HCEC 1CT (cell line): ENCODE measurements at regions not wholly inside any gene's neighbourhood (a gene's known extent, or its start where the extent isn't known, plus 50 kb on each side); places are given as distances from the start of the nearest gene placed in this dataset.

Experiments used
- DNase-seq: peaks from one replicate; pipeline ENCODE4 v3.0.0-alpha.2; 2017

- no peak for DNase-seq
Measured at GRCh38 chr2:45248214-45248613, 239.0 kb upstream of the SIX2 start.

- DNase-seq = no peak
Measured at GRCh38 chr2:45244928-45245327, 235.7 kb upstream of the SIX2 start.

DNA sequence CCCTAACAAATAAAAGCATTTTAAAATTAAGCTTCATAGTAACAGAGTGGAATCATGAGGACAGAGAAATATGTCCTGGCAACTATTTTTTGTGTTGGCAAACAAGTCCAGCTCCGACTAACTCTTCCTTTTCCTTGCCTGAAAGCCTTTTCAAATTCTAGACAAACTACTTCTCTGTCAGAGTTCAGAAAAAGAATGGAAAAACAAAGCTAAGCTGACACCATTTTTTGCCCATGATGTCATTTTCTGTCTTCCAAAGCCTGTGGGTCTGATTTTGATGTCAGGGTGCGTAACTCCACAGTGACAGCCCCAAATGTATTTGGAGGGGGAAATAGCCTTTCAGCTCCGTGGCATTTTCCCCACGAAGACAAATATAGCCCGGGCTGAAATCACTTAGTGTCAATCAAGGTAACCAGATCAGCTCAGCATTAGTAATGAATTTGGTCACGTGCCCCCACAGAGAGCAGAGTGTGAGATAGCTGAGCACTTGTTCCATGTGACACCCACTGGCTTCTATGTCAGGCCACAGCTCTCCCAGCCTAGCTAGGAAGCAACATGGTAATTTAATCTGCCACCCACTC, 233.0 kb upstream of the SIX2 start:
- DNase-seq = no peak

- DNase-seq = peak; percentile 68
Measured at GRCh38 chr2:45241061-45241561, 231.9 kb upstream of the SIX2 start.

DNA sequence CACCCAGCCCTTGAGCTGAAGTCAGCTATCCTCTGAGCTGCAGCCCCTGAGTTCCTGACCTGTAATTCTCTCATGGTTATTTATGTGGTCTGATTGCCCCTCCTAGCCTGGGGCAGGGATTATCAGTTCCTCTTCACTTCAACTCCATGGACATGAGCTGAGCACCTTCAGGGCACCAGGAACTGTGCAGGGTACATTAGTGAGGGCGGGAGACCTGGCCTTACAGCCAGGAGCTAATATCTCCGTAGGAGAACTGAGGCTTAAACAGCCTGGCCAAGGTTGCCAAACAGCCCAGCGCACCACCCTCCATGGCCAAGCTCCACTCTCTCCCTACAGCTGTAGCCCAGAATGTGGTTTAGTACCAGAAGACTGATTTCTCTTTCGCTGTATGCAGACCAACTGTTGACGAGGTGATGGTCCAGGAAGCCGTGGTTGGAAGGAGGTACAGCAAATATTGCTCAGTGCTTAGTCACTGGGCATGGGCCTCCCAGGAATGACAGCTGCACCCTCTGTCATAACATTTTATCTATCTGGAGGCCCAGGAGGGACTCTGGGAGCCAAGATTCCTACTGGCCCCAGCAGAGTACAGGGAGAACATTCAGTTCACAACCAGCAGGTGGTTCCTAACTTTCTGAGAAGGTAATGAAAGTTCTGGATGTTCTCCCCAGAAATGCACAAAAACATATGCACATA, 228.7 kb upstream of the SIX2 start:
- peak; percentile 99 for DNase-seq

DNA sequence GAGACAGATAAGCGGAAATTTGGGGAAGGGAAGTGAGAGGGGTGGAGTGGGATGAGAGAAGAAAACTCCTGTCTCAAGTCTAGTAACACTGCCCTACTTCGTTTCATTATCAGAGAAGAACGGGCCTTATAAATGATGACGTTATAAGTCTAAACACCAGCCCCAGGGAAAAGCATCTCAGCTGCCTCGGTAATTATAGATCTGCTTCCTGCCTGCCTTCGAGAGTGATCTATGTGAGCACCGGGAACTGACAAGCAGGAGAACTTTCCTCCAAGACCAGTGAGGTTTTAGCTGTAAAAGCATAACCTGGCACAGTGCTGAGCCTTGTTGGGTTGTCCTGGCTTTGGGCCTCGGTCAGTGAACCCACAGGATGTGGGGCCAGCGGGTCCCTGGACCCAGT, 227.9 kb upstream of the SIX2 start:
- DNase-seq = no peak

- DNase-seq = no peak
Measured at GRCh38 chr2:45236268-45236667, 227.0 kb upstream of the SIX2 start.

GRCh38 chr2:45233301-45233700, 224.0 kb upstream of the SIX2 start:
- no peak for DNase-seq

DNA sequence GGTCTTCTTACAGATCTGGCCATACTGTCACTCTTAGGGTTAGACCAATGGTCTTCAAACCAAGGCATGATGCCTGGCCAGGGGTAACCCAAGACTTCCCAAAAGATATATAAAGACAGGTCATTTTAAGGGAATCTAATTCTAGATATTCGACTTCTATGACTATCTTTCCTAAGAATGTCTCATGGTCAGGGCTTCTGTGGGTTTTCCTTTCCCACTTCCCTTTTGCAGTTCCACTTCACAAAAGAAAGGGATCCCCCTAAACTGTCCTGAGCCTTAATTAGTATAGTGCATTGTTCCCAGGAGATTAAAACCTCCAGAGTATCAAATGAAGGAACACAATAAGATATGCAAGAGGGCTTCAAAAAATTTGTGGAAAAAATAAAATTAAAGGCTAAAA, 223.6 kb upstream of the SIX2 start:
- no peak for DNase-seq

GRCh38 chr2:45229411-45229810, 220.2 kb upstream of the SIX2 start:
- DNase-seq = no peak

DNA sequence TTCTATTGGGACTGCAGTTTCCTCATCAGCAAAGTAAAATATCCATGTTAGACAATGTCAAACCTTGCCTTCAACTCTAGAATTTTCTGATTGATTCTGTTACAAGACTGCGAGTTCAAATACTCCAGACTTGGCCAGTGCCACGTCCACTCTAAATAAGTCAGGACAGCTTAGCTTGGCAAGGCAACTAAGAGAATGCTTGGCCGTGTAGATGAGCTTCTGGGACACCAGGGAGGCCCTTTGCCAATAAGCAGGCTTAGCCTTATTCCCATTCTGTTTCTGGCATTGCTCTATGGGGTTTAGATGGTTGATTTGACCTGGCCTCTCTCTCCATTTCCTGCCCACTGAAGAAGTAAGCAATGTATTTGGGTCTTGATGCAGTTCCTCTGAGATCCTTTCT, 218.1 kb upstream of the SIX2 start:
- no peak for DNase-seq

- DNase-seq = no peak
Measured at GRCh38 chr2:45224993-45225380, 215.7 kb upstream of the SIX2 start.

GRCh38 chr2:45224321-45224992, 215.2 kb upstream of the SIX2 start:
- DNase-seq = no peak

- no peak for DNase-seq
Measured at GRCh38 chr2:45223531-45223930, 214.3 kb upstream of the SIX2 start.

GRCh38 chr2:45220227-45220626, 211.0 kb upstream of the SIX2 start:
- no peak for DNase-seq

DNA sequence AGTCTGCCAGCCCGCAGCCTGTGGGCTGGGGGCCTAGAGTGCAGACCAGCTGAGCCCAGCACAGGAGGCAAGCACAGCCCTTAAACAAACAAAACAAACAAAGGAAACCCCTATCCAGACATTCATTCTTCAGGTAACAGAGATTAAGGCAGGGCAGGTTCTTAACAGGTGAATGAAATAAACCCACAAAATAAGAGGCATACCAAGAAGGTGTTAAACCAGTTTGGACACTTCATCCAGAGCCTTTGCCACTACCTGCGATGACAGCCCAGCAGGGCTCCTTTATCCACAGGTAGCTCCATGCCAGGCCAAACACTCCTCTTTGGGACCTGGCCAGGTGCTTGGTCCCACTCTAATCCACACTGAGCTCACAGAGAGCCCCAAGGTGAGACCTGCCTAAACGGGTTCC, 209.7 kb upstream of the SIX2 start:
- no peak for DNase-seq

- DNase-seq = no peak
Measured at GRCh38 chr2:45218297-45218696, 209.0 kb upstream of the SIX2 start.

DNA sequence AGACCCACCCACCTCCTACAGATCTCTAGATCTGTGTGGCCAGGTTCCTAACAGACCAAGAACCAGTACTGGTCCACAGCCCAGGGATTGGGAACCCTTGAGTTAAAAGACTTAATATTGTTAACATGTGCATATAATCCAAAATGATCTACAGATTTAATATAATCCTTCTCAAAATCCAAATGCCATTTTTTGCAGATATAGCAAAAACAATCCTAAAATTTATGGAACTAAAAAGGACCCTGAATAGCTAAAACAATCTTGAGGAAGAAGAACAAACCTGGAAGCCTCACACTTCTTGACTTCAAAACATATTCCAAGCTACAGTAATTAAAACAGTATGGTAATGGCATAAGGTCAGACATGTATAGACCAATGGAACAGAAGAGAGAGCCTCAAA, 206.9 kb upstream of the SIX2 start:
- no peak for DNase-seq

GRCh38 chr2:45214550-45214949, 205.3 kb upstream of the SIX2 start:
- DNase-seq = no peak

GRCh38 chr2:45212953-45213635, 203.8 kb upstream of the SIX2 start:
- no peak for DNase-seq

DNA sequence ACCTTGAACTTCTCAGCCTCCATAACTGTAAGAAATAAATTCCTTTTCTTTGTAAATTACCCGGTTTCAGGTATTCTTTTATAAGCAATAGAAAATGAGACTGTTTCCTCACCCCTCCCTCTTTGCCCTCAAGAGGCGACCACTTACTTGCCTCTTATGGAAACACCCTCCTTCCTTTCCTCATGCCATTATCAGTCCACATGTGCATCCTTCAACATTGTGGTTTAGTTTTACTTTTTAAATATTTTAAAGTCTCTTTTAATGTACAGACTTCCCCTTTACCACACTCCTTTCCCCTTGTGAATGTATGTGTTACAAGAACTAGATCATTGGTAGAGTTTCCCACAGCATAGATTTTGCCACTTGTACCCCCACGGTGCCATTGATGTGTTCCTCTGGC, 202.4 kb upstream of the SIX2 start:
- DNase-seq = no peak

DNA sequence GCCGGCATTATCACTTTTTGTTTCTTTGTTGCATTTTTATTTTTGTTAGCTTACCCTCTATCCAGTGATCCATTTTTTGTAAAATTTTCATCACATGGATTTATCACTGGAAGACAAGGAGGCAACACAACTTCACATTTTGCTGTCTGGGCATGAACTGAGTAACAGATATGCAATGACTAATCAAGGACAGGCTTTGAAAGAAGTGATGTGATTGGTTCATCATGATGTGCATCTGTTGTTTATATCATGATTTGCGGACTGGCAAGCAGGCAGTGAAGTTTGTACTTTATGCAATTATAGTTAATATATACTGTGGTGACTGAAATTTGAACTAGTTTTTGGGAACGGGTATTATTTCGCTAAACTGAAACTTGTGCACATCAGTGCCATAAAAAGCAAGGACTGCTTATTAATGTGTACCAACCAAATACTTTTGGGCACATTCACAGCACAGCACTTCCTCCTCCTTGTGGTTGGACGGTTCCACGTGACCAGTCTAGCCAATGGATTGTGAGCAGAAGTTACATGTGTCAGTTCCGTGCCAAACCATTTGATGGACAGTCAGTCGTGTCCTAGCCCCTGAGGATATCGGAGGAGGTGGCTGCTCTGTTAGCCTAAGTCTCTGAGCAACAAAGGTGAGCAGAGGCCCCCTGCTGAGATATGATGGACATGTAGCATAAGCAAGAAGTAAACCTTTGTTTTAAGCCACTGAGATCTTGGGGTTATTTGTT, 201.4 kb upstream of the SIX2 start:
- peak; percentile 49 for DNase-seq

GRCh38 chr2:45209875-45210274, 200.6 kb upstream of the SIX2 start:
- no peak for DNase-seq
